Gastroesophageal sphincter (tissue), 4 donors: ENCODE measurements at regions not wholly inside any gene's neighbourhood (a gene's known extent, or its start where the extent isn't known, plus 50 kb on each side); places are given as distances from the start of the nearest gene placed in this dataset.
A peak's percentile ranks its signal among the peaks of the same experiment; 100 is the strongest.

ENCODE experiments used
- ATAC-seq: fragments of 150-250 bp; one replicate; pipeline ENCODE4 v1.9.1; 2016; ENCODE audit warnings: mild to moderate bottlenecking, moderate library complexity
- H3K27ac ChIP-seq, 4 donors: fragments of 200-600 bp; sonication (generic) in 3 of 4; 1 replicate in 3 of 4; 2 replicates in 1 of 4; pipeline ENCODE4 v1.5.1; 2016 to 2019
- H3K27me3 ChIP-seq: fragments of 200-600 bp; sonication (generic); one replicate; pipeline ENCODE4 v1.5.1; 2019
- H3K36me3 ChIP-seq, 2 donors: fragments of 200-600 bp; sonication (generic); one replicate each; pipeline ENCODE4 v1.5.1; 2019; ENCODE audit warnings: control low read depth in 1 of 2
- H3K4me1 ChIP-seq, 3 donors: fragments of 200-600 bp; sonication (generic); 1 replicate in 2 of 3; 2 replicates in 1 of 3; pipeline ENCODE4 v1.5.1; 2016 to 2019; ENCODE audit warnings: control low read depth in 2 of 3
- H3K4me3 ChIP-seq, 2 donors: fragments of 200-600 bp; sonication (generic); one replicate each; pipeline ENCODE4 v1.5.1; 2019; ENCODE audit warnings: mild to moderate bottlenecking in 1 of 2, moderate library complexity in 1 of 2
- H3K9me3 ChIP-seq, 3 donors: fragments of 200-600 bp; sonication (generic); one replicate each; pipeline ENCODE4 v1.5.1; 2017 to 2019; ENCODE audit warnings: control low read depth in 2 of 3
- EP300 ChIP-seq: sonication (generic); formaldehyde crosslinking; IDR thresholded peaks from one replicate; pipeline ENCODE4 v1.6.1; 2017; ENCODE audit warnings: antibody characterized with exemption, mild to moderate bottlenecking
- POLR2A ChIP-seq, 2 donors: fragments of 450-650 bp; IDR thresholded peaks; one replicate each; pipeline ENCODE4 v1.6.1; 2017; ENCODE audit warnings: antibody characterized with exemption in 2 of 2, mild to moderate bottlenecking in 2 of 2, moderate library complexity in 1 of 2
- POLR2AphosphoS5 ChIP-seq: sonication (generic); formaldehyde crosslinking; IDR thresholded peaks from one replicate; pipeline ENCODE4 v1.6.1; 2017; ENCODE audit warnings: antibody characterized with exemption
- WGBS, 2 donors: methylation state at CpG; one replicate each; pipeline ENCODE4 v1.1.5; 2018; ENCODE audit warnings: low coverage in 1 of 2; 5-methylcytosine and 5-hydroxymethylcytosine counted together
- TF ChIP-seq, protein P1 (sequence below), 4 experiments: fragments of 200-600 bp in 2 of 4; fragments of 450-650 bp in 2 of 4; sonication (generic) in 1 of 4; IDR thresholded peaks; one replicate each; pipeline ENCODE4 v1.5.1; 2017 to 2019; ENCODE audit warnings: antibody characterized with exemption in 4 of 4, mild to moderate bottlenecking in 2 of 4, moderate library complexity in 2 of 4

- no peaks in the 10 kb centered on the region for H3K4me1 ChIP-seq
- no peaks in the 10 kb centered on the region for H3K27me3 ChIP-seq
- 97% methylated on average over 3 of the region's 3 CpGs; no CpG with 5 or more reads in 1 of the 2 donors for WGBS, 2 donors
- no peak for TF ChIP-seq EP300
- TF ChIP-seq POLR2AphosphoS5: no peak
- TF ChIP-seq POLR2A (IDR thresholded peaks at IDR 0.05): no peak
- TF ChIP-seq, protein P1, sequence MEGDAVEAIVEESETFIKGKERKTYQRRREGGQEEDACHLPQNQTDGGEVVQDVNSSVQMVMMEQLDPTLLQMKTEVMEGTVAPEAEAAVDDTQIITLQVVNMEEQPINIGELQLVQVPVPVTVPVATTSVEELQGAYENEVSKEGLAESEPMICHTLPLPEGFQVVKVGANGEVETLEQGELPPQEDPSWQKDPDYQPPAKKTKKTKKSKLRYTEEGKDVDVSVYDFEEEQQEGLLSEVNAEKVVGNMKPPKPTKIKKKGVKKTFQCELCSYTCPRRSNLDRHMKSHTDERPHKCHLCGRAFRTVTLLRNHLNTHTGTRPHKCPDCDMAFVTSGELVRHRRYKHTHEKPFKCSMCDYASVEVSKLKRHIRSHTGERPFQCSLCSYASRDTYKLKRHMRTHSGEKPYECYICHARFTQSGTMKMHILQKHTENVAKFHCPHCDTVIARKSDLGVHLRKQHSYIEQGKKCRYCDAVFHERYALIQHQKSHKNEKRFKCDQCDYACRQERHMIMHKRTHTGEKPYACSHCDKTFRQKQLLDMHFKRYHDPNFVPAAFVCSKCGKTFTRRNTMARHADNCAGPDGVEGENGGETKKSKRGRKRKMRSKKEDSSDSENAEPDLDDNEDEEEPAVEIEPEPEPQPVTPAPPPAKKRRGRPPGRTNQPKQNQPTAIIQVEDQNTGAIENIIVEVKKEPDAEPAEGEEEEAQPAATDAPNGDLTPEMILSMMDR (IDR thresholded peaks at IDR 0.05): no peak
- no peak overlapping the region for H3K4me3 ChIP-seq
- H3K27ac ChIP-seq: no peak overlapping the region
- H3K9me3 ChIP-seq: no peaks in the 10 kb centered on the region
- ATAC-seq: no peak
- H3K36me3 ChIP-seq: no peaks in the 10 kb centered on the region
These were observed 99.9 kb upstream of the NABP1 start for GRCh38 chr2:191578031-191578430.

GRCh38 chr2:191580581-191580980, 97.4 kb upstream of the NABP1 start:
- H3K4me1 ChIP-seq: no peaks in the 10 kb centered on the region
- H3K27me3 ChIP-seq: no peaks in the 10 kb centered on the region
- H3K27ac ChIP-seq: no peak overlapping the region
- TF ChIP-seq POLR2A (IDR thresholded peaks at IDR 0.05) (no peak), POLR2AphosphoS5 (no peak), EP300 (no peak)
- no peaks in the 10 kb centered on the region for H3K9me3 ChIP-seq
- WGBS, 2 donors: 76 to 91% methylated on average over 4 of the region's 4 CpGs
- no peak for ATAC-seq
- H3K4me3 ChIP-seq: no peak overlapping the region
- no peaks in the 10 kb centered on the region for H3K36me3 ChIP-seq

GRCh38 chr2:191581003-191581402, 96.9 kb upstream of the NABP1 start:
- Histone ChIP-seq H3K4me3 (no peak overlapping the region), H3K27ac (no peak overlapping the region), H3K4me1 (no peaks in the 10 kb centered on the region), H3K36me3 (no peaks in the 10 kb centered on the region), H3K9me3 (no peaks in the 10 kb centered on the region), H3K27me3 (no peaks in the 10 kb centered on the region)
- no peak for ATAC-seq
- TF ChIP-seq EP300 (no peak), POLR2A (IDR thresholded peaks at IDR 0.05) (no peak), POLR2AphosphoS5 (no peak)
- TF ChIP-seq, protein P1 (IDR thresholded peaks at IDR 0.05): no peak

GRCh38 chr2:191582355-191582754, 95.6 kb upstream of the NABP1 start:
- H3K36me3 ChIP-seq: no peaks in the 10 kb centered on the region
- no peak for TF ChIP-seq POLR2AphosphoS5
- no peak for TF ChIP-seq EP300
- TF ChIP-seq, protein P1 (IDR thresholded peaks at IDR 0.05): no peak
- TF ChIP-seq POLR2A (IDR thresholded peaks at IDR 0.05): no peak
- H3K4me1 ChIP-seq: no peaks in the 10 kb centered on the region
- no peaks in the 10 kb centered on the region for H3K27me3 ChIP-seq
- no peak overlapping the region for H3K4me3 ChIP-seq
- peak; percentile 41 for ATAC-seq
- no peak overlapping the region for H3K27ac ChIP-seq
- H3K9me3 ChIP-seq: no peaks in the 10 kb centered on the region

- Histone ChIP-seq H3K36me3 (no peaks in the 10 kb centered on the region), H3K27ac (no peak overlapping the region), H3K4me3 (no peak overlapping the region), H3K27me3 (no peaks in the 10 kb centered on the region), H3K9me3 (peaks cover 0 to 10% (median 0%) of the 10 kb centered on the region in 3 donors), H3K4me1 (no peaks in the 10 kb centered on the region)
- TF ChIP-seq POLR2AphosphoS5 (no peak), POLR2A (IDR thresholded peaks at IDR 0.05) (no peak), EP300 (no peak)
- TF ChIP-seq, protein P1 (IDR thresholded peaks at IDR 0.05): no peak
- no peak for ATAC-seq
- WGBS, 2 donors: 82 to 92% methylated on average over 2 to 3 of the region's 6 CpGs
These were observed 86.9 kb upstream of the NABP1 start for GRCh38 chr2:191591025-191591424.
